GM11168 (cell line): ENCODE measurements at regions not wholly inside any gene's neighbourhood (a gene's known extent, or its start where the extent isn't known, plus 50 kb on each side); places are given as distances from the start of the nearest gene placed in this dataset.

Source experiments
- in situ Hi-C: fragments of 300-500 bp; cut with MboI; formaldehyde crosslinking; loops from one replicate; pipeline ENCODE4 v1.12.0; 2022; ENCODE audit warnings: low sequenced_read_pairs; ENCODE audit not compliant: unreplicated experiment

- in situ Hi-C loops = no loop called here
Observed at GRCh38 chr5:74124826-74125225, 498.8 kb downstream of the ARHGEF28 start.

DNA sequence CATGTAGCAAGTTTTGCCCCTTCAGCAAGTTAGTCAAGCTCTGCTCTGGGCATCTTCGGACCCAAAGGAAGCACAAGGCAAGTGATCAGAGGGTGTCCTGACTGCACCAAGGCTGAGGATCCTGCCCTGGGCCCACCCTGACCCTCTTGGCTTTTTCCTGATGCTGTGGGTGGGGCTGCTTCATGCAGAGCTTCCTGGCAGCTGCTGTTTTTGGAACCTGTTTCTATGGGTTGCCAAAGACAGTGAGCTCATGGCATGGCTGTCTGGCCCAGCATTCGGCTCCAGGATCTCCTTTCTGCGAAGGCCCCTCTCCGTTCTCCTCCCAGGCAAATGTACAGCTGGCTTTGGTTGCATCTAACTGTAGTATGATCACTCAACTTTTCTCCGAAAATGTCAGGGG, 497.9 kb downstream of the ARHGEF28 start:
- in situ Hi-C loops = no loop called here

DNA sequence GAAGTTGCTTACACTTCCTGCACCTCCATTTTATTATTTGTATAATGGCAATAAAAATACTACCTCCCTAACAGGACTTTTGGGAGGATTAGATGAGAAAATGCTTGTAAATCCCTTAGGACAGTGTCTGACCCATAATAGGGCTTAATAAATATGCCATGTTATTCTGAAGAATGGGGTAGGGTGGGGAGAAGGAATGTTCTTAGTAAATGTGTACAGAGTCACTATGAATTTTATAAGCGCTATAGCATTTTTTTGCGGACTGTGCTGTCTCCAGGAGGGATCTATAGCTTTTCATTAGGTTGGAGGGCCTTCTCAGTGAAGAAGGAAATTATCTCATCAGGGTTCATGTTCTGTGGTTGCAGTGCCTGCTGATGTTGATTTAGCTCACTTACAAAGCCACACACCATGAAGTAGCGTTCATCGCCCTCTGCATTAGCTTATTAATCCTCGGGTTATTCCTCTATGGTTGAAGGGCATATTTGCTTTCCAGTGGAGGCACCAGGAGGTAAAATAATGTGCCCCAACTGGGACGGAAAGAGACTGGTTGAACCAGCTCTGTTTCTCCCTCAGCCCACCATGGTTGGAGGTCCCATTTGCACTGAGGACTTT, 497.1 kb downstream of the ARHGEF28 start:
- in situ Hi-C loops = no loop called here

- in situ Hi-C loops = no loop called here
Observed at GRCh38 chr5:74122175-74122574, 496.2 kb downstream of the ARHGEF28 start.

DNA sequence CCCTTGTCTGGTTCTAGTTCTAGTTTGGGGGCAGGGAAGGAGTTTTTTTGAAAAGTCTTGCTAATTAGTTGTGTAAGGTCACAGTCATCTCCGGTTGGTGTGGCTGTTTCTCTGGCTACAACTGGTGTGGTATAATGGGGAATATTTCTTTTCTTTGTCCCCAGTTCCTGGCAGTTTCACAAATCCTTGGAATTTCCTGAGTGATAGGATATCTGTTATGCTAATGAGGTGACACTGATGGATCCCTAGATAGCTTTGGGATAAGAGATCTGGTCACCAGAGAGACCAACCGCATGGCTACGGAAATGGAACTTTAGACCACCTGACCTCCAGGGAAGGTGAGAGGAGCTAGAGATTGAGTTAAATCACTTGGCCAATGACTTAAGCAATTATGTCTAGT, 494.6 kb downstream of the ARHGEF28 start:
- in situ Hi-C loops = no loop called here

DNA sequence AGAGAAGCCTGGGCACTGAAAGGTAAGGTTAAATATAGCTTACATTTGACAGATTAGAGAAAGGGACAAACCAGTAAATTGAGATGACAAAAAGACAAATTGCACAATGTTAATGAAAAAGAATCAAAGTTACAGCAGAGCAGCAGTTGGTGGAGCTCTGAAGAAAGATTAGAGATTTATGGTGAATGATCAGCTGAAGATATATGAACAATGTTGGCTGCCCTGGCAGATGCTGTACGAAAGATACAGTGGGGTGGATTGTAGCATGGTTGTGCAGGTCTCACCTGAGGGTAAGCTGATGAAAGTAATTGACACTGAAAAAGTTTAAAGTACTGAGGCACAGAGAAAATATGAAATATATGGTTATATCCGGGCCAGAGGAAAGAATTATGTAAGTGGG, 492.1 kb downstream of the ARHGEF28 start:
- in situ Hi-C loops = no loop called here

DNA sequence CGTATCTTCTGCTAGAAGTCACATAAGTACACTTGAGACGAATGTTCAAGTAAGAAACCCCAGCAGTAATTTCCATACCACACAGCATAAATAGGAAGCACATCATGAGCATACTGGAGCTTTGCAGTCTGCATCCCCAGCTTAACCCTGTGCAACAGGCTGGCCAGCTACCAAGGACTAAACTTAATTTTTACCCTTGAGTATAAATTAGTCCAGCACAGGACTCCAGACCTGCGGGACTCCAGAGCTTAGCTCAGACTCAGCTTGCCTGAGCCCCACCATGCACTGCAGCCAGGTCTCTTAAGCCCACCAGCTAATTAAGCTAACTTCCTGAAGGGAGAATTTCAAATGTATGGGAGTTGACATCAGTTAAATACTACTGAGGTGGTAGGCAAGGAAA, 491.0 kb downstream of the ARHGEF28 start:
- in situ Hi-C loops = no loop called here

DNA sequence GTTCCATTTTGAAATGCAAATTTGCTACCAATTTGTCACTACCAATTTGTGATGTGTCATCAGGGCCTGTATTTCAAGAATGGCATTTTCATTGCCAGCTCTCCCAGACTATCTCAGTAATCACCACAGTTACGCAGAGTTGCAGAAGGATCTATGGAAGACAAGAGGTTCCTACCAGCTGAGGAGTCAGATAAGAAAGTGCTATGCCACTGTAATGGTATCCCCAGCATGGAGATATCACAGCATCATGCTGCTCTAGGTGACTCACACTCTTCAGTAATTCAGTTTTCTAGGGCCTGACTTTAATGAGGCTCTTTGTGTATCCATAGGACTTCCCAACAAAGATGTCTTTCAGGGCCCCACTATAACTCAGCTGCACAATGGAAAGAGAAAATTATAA, 490.3 kb downstream of the ARHGEF28 start:
- in situ Hi-C loops = no loop called here

DNA sequence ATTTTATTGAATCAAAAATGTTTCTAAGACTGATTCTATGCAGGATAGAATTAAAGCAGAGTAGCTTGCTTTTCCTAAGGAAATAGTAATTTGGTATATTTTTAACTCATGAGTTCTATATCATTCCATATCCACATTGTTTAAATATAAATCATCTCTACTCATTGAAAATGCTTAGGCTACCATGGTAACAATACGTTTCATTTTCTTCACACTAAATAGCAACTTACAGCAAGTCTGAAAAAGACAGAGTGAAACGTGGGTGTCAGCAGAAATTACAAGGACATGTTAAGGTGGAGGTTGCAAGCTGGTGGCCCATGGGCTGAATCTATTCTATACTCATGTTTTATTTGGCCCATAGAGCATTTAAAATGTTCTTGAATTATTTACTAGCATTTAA, 487.9 kb downstream of the ARHGEF28 start:
- in situ Hi-C loops = no loop called here

DNA sequence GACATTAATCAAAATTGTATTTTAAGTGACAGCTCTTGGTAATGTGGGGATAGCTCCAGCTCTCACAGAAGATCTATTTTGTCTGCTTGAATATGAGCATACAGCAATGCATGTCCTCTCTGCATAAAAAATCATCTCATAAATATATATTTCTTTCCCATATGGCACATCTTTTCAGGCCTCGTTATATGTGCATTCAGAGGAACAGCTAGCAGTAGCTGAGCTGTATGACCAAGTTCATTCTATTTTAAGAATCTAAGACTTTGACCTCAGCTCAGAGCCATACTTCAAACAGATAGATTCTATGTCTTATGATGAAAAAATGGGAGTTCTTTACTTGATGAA, 487.2 kb downstream of the ARHGEF28 start:
- in situ Hi-C loops = no loop called here

- in situ Hi-C loops = no loop called here
Observed at GRCh38 chr5:74112372-74113195, 486.6 kb downstream of the ARHGEF28 start.

GRCh38 chr5:74111764-74112163, 485.8 kb downstream of the ARHGEF28 start:
- in situ Hi-C loops = no loop called here

- in situ Hi-C loops = no loop called here
Observed at GRCh38 chr5:74109344-74109743, 483.3 kb downstream of the ARHGEF28 start.

DNA sequence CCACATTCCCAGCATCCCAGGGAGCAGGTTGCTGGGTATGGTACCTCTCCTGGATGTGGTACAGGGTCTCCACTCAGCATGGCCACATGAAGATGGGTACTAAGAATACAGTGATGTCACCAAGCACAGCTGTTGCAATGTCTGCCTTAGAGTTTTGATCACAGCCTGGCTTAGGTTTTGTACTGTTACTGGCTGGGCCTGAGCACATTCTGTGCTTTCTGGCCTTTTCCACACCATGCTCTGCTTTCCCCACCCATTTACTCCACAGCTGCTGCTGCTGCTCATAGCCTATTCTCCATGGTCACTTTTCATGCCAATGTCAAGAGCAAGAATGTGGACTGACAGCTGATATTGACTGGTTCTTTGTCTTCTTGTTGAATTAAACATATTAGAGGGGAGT, 481.9 kb downstream of the ARHGEF28 start:
- in situ Hi-C loops = no loop called here

DNA sequence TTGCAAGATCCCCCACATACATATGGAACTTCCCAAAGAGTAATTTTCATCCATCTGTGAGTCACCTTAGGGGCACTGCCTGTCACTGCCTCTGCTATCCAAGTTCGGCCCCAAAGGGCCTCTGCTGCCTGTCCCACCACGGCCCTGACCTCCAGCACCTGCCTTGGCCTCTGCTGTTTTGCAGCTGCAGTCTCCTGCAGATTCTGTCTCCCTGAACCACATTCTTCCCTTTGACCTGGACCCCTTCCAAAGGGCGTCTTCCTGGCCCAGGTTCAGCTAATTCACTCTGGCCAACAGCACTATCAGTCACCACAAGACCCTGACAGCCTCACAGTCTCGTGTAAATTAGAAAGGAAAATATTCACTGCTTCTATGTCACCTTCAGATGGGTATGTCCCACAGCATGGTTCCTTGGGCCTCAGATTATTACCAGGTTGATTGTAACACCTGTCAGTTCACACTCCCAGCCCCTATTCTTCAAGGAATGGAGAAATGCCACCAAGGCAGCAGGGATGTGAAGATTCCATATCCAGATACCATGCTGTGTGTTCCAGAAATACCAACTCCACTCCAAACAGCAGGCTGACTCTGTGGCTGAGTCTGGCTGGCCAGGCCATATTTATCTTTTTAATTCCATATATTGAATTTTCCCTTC, 479.3 kb downstream of the ARHGEF28 start:
- in situ Hi-C loops = no loop called here

DNA sequence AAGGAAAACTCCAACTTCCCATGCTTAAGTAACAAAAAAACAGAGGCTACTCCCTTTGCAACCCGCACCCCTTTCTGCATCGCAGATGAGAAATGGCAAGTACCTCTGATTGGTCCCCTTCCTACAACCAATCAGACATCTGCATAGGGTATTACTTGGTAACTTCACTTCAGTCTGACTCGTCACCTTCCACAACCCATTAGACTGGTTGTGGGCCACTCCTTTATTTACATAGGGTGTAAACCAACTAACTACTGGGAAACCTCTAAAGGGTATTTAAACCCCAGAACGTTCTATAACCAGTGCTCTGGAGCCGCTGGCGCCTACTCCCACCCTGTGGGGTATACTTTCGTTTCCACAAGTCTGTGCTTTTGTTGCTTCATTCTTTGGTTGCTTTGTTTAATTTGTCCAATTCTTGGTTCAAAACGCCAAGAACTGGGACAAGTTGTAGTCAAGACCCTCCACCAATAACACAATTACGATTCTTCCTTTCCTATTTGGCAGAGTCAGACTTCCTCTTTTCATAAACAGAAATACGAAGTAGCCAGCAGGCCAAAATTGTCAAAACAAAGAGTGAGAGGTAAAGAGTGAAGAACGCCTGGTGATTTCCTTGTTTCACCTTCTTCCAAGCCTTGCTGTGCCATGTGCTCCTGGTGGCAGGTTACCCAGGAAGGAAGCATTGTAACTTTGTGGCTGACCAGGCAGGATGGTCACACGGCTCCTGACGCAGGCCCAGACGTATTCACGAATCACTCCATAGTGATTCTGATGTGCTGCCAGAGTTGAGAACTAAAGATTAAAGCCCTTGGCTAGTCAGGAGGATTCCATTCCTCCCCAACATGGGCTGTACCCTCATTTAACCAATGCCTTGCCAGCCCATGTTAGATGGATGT, 477.4 kb downstream of the ARHGEF28 start:
- in situ Hi-C loops = no loop called here

DNA sequence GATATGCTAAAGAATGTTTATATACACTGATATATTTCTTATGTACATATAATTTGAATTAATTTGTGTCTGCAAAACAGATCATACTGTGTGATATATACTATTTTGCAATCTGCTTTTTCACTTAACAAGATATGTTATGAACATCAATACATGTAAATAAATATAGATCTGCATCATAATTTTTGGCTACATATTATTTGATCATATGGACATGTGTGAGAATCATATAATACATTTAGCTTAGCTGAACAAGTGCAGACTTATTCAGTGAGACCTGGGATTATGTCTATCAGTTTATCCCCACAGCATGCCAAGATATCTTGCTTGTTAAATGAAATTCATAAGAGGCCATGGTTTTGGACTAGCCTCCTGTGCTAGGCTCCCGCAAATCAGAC, 474.3 kb downstream of the ARHGEF28 start:
- in situ Hi-C loops = no loop called here

DNA sequence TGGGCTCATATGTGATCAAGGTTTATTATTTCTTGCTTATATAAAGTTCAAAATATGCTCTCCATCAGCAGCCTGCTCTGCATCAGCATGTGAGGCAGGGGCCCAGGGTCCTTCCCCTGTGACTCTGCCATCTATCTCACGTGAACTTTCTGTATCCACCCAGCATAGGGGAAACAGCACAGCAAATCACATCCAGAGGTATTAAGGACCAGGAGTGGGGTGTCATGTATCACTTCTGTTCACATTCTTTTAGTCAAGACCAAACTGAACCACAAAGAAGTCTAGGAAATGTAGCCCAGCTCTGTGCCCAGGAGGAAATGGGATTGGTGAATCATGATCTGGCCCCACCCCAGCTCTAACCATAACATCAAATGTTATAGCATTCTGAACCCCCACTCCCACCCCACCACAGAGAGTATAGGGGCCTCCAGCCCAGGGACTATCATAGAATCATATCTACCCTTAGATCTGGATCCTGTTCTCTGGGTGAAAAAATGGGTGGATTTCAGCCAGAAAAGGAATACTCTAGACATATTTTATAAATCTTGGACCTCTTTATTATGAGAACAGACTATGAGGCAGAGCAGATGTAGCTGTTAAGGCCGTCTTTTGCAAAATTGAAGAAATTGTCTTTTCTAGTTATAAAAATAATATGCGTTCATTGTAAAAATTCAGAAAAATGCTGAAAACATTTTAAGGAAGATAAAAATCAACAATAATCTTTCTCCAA, 473.7 kb downstream of the ARHGEF28 start:
- in situ Hi-C loops = no loop called here

DNA sequence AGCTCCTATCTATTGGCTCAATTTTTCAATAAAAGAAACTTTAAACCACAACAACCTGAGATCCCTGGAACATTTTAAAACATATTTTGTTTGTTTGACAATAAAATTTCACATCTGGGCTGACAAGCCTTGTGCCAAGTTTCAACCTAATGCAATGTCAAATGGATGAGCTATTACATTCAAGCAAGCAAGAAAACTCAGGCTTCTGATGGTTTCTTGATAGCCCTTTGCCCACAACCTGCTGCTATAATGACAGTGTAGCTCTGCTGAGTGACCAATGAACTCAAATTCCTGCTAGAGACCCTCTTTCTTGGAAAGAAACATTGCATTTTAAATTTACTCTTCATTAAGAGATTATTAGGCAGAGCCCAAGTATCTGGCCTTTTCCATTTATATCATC, 472.9 kb downstream of the ARHGEF28 start:
- in situ Hi-C loops = no loop called here

DNA sequence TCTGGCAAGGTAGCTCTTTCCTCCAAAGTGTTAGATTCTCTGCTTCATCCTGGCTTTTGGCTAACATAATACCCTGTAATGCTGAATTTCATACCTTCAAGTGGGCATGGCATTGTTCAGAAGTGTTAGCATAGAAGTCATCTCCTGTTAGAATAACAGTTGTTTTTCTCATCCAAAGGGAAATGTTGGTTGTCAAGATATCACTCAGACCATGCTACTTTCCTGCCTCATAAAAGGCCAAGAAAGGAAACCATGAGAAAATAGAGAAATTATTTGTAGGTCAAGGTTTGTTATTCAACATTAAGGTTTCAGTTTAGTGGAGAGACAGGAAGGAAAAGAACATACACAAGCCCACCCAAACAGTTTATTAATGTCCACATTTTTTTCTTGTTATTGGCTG, 472.5 kb downstream of the ARHGEF28 start:
- in situ Hi-C loops = no loop called here
